ENCODE measurements at regions not wholly inside any gene's neighbourhood (a gene's known extent, or its start where the extent isn't known, plus 50 kb on each side); places are given as distances from the start of the nearest gene placed in this dataset.

GRCh38 chr16:55948230-55948629 is 73.1 kb upstream of the CES5A start:
- H3K4me2 ChIP-seq = peak overlapping the region in 8 of 11 experiments; percentile 20 to 63 (median 44); a peak in 13 of 22 replicates
- H3K4me3 ChIP-seq = no peak overlapping the region
- no peaks in the 10 kb centered on the region for H4K20me1 ChIP-seq
- H3K27ac ChIP-seq = no peak overlapping the region
- TF ChIP-seq Cebpa-rat (IDR thresholded peaks at IDR 0.05) = no peak
- H3K9me3 ChIP-seq (replicated peaks in 1 of 11) = peaks cover 0 to 23% (median 10%) of the 10 kb centered on the region in 11 experiments; a peak in 12 of 22 replicates
- H3K4me1 ChIP-seq = peaks cover 0 to 44% (median 24%) of the 10 kb centered on the region in 10 experiments; a peak in 16 of 20 replicates
- no peaks in the 10 kb centered on the region for H3K36me3 ChIP-seq
- H3K9ac ChIP-seq = peak overlapping the region in 1 of 11 experiments; percentile 14; a peak in 1 of 22 replicates
- H3K27me3 ChIP-seq = no peaks in the 10 kb centered on the region; a peak in 1 of 22 replicates

- TF ChIP-seq Cebpa-rat (IDR thresholded peaks at IDR 0.05) = no peak
- H3K9me3 ChIP-seq (replicated peaks in 1 of 11) = peaks cover 0 to 23% (median 10%) of the 10 kb centered on the region in 11 experiments; a peak in 12 of 22 replicates
- peak overlapping the region in 7 of 11 experiments; percentile 20 to 63 (median 45); a peak in 10 of 22 replicates for H3K4me2 ChIP-seq
- H3K36me3 ChIP-seq = no peaks in the 10 kb centered on the region
- no peak overlapping the region for H3K9ac ChIP-seq
- H3K27ac ChIP-seq = no peak overlapping the region
- H3K27me3 ChIP-seq = no peaks in the 10 kb centered on the region; a peak in 1 of 22 replicates
- H3K4me3 ChIP-seq = no peak overlapping the region
- H3K4me1 ChIP-seq = peaks cover 0 to 47% (median 26%) of the 10 kb centered on the region in 10 experiments; a peak in 16 of 20 replicates
- H4K20me1 ChIP-seq = no peaks in the 10 kb centered on the region
Observed at GRCh38 chr16:55947366-55947765, 72.2 kb upstream of the CES5A start.

GRCh38 chr16:55944377-55944802 is 69.2 kb upstream of the CES5A start:
- Histone ChIP-seq H3K9ac (no peak overlapping the region), H3K36me3 (no peaks in the 10 kb centered on the region), H3K4me3 (no peak overlapping the region), H4K20me1 (no peaks in the 10 kb centered on the region), H3K4me1 (peaks cover 0 to 46% (median 26%) of the 10 kb centered on the region in 10 experiments; a peak in 16 of 20 replicates), H3K27ac (no peak overlapping the region), H3K27me3 (no peaks in the 10 kb centered on the region), H3K9me3 (replicated peaks in 1 of 11) (peaks cover 0 to 7% (median 0%) of the 10 kb centered on the region in 11 experiments; a peak in 9 of 22 replicates), H3K4me2 (peak overlapping the region in 1 of 11 experiments; percentile 43; a peak in 2 of 22 replicates)
- TF ChIP-seq Cebpa-rat (IDR thresholded peaks at IDR 0.05) = no peak

- peak overlapping the region in 8 of 11 experiments; percentile 17 to 43 (median 33); a peak in 11 of 22 replicates for H3K4me2 ChIP-seq
- H4K20me1 ChIP-seq = no peaks in the 10 kb centered on the region
- peaks cover 0 to 7% (median 0%) of the 10 kb centered on the region in 11 experiments; a peak in 9 of 22 replicates for H3K9me3 ChIP-seq (replicated peaks in 1 of 11)
- H3K9ac ChIP-seq = no peak overlapping the region
- no peaks in the 10 kb centered on the region for H3K36me3 ChIP-seq
- H3K27me3 ChIP-seq = no peaks in the 10 kb centered on the region
- TF ChIP-seq Cebpa-rat (IDR thresholded peaks at IDR 0.05) = no peak
- no peak overlapping the region for H3K4me3 ChIP-seq
- peaks cover 0 to 35% (median 20%) of the 10 kb centered on the region in 10 experiments; a peak in 16 of 20 replicates for H3K4me1 ChIP-seq
- H3K27ac ChIP-seq = no peak overlapping the region
Observed at GRCh38 chr16:55943267-55943666, 68.1 kb upstream of the CES5A start.

- H3K9ac ChIP-seq = no peak overlapping the region
- no peak overlapping the region for H3K4me3 ChIP-seq
- H3K27ac ChIP-seq = no peak overlapping the region
Observed at GRCh38 chr16:55942821-55943220, 67.6 kb upstream of the CES5A start.

GRCh38 chr16:55941552-55941951 is 66.4 kb upstream of the CES5A start:
- Histone ChIP-seq H3K9me3 (replicated peaks in 1 of 11) (peaks cover 0 to 7% (median 0%) of the 10 kb centered on the region in 11 experiments; a peak in 9 of 22 replicates), H3K27me3 (no peaks in the 10 kb centered on the region), H4K20me1 (no peaks in the 10 kb centered on the region), H3K4me1 (peaks cover 0 to 19% (median 12%) of the 10 kb centered on the region in 10 experiments; a peak in 16 of 20 replicates), H3K4me2 (no peak overlapping the region), H3K4me3 (no peak overlapping the region), H3K27ac (no peak overlapping the region), H3K9ac (no peak overlapping the region), H3K36me3 (no peaks in the 10 kb centered on the region)
- TF ChIP-seq Cebpa-rat (IDR thresholded peaks at IDR 0.05) = no peak

More at GRCh38 chr16:55942821-55943220, 67.6 kb upstream of the CES5A start:
- no peaks in the 10 kb centered on the region for H3K27me3 ChIP-seq
- TF ChIP-seq Cebpa-rat (IDR thresholded peaks at IDR 0.05) = no peak
- peaks cover 0 to 7% (median 0%) of the 10 kb centered on the region in 11 experiments; a peak in 9 of 22 replicates for H3K9me3 ChIP-seq (replicated peaks in 1 of 11)
- peak overlapping the region in 4 of 11 experiments; percentile 21 to 42 (median 34); a peak in 4 of 22 replicates for H3K4me2 ChIP-seq
- H3K36me3 ChIP-seq = no peaks in the 10 kb centered on the region
- H3K4me1 ChIP-seq = peaks cover 0 to 31% (median 17%) of the 10 kb centered on the region in 10 experiments; a peak in 16 of 20 replicates
- no peaks in the 10 kb centered on the region for H4K20me1 ChIP-seq

GRCh38 chr16:55938126-55938525 is 63.0 kb upstream of the CES5A start:
- H4K20me1 ChIP-seq = no peaks in the 10 kb centered on the region
- H3K9me3 ChIP-seq (replicated peaks in 1 of 11) = peaks cover 0 to 16% (median 6%) of the 10 kb centered on the region in 11 experiments; a peak in 16 of 22 replicates
- H3K4me3 ChIP-seq = no peak overlapping the region
- no peaks in the 10 kb centered on the region for H3K36me3 ChIP-seq
- no peak overlapping the region for H3K27ac ChIP-seq
- no peaks in the 10 kb centered on the region for H3K27me3 ChIP-seq
- TF ChIP-seq Cebpa-rat (IDR thresholded peaks at IDR 0.05) = no peak
- H3K9ac ChIP-seq = no peak overlapping the region
- H3K4me2 ChIP-seq = no peak overlapping the region
- peaks cover 0 to 5% (median 2%) of the 10 kb centered on the region in 10 experiments; a peak in 15 of 20 replicates for H3K4me1 ChIP-seq

- Histone ChIP-seq H3K9ac (no peak overlapping the region), H4K20me1 (no peaks in the 10 kb centered on the region), H3K4me2 (no peak overlapping the region), H3K27me3 (no peaks in the 10 kb centered on the region), H3K27ac (no peak overlapping the region), H3K4me3 (no peak overlapping the region), H3K36me3 (no peaks in the 10 kb centered on the region), H3K4me1 (0 out of 20 replicates have a peak, but pooled peaks cover 0 to 4% (median 0%) of the 10 kb centered on the region in 10 experiments), H3K9me3 (replicated peaks in 1 of 11) (peaks cover 0 to 22% (median 7%) of the 10 kb centered on the region in 11 experiments; a peak in 9 of 22 replicates)
- no peak for TF ChIP-seq Cebpa-rat (IDR thresholded peaks at IDR 0.05)
Observed at GRCh38 chr16:55933038-55933437, 57.9 kb upstream of the CES5A start.

DNA sequence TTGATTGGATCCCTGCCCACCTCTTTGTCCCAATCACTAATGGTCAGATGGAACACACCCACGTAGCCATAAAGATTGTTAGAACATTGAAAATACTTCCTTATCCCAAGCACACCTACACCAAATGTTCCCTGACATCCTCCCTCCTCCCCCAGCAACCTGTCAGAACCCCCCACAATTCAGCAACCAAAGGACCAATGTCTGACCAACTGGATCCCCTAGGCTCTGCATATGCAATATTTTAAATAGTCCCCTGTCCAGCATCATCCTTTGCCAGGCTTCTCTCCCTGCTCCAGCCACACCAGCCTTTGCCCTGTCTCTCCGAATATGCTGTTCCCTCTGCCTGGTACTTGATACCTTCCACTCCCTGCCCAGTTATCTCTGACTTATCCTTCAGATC is 54.9 kb upstream of the CES5A start:
- H3K9ac ChIP-seq = no peak overlapping the region
- peaks cover 0 to 13% (median 8%) of the 10 kb centered on the region in 11 experiments; a peak in 9 of 22 replicates for H3K9me3 ChIP-seq (replicated peaks in 1 of 11)
- 0 out of 20 replicates have a peak, but pooled peaks cover 0 to 4% (median 0%) of the 10 kb centered on the region in 10 experiments for H3K4me1 ChIP-seq
- H3K27ac ChIP-seq = no peak overlapping the region
- no peaks in the 10 kb centered on the region for H3K36me3 ChIP-seq
- TF ChIP-seq Cebpa-rat (IDR thresholded peaks at IDR 0.05) = no peak
- H3K4me2 ChIP-seq = no peak overlapping the region
- no peaks in the 10 kb centered on the region for H3K27me3 ChIP-seq
- H3K4me3 ChIP-seq = no peak overlapping the region
- H4K20me1 ChIP-seq = no peaks in the 10 kb centered on the region
